UCSD-AML1 (cell line): ENCODE measurements at regions not wholly inside any gene's neighbourhood (a gene's known extent, or its start where the extent isn't known, plus 50 kb on each side); places are given as distances from the start of the nearest gene placed in this dataset.
A peak's percentile ranks its signal among the peaks of the same experiment; 100 is the strongest.

Experiments used
- DNase-seq: peaks from one replicate; lab custom pipeline; 2025; ENCODE audit not compliant: unreplicated experiment; lab: John Stamatoyannopoulos, UW

DNA sequence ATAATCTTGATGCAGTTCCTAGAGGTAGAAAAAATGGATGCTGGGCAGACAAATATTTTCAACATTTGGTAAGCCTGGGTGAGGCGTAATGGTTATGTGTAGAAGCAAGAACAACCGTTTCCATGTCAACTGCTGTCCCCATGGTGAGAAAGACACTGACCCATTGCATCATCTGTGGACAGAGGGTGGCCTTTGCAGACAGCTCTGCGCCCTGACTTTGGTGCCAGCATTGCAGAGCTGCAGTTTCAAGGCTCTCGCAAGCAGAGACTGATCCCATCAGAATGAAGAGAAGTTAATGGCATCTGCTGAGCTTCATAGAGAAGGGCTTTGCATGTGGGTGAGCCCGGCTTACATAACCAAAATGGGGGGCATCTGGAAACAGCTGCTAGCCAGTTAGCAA is 179.0 kb upstream of the ADRA1B start:
- no peak for DNase-seq

GRCh38 chr5:159741829-159742322 is 174.4 kb upstream of the ADRA1B start:
- DNase-seq = no peak

DNA sequence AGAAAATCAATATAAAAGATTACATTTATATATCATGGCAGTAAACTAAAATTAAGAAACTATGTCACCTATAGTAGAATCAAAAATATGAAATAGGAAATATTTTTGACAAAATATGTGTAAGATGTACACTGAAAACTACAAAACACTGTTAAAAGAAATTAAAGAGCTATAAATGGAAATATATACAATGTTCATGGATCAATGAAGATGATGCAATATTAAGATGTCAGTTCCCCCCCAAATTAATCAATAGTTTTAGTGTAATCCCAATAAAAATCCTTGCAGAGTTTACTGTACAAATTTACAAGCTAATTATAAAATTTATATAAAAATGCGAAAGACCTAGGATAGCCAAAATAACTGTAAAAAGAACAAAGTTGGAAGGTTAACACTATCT is 173.0 kb upstream of the ADRA1B start:
- DNase-seq = no peak

DNA sequence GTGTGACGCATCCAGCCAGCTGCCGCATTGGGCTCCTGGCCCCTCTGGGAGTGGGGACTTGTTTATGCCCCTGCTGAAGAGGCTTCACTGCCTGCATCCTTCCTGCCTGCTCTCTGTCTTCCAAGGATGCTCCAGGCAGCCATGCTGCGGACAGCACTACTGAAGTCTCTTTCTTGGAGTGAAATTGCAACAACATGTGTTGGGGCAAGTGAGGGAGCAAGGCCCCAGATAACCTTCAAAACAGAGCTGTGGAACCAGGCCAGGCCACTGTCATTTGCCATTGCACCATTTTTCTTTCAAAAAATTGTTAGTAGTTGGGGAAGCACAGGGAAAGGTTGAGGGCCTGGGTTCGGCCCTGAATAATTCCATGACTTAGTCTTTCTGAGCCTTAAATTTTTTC is 169.6 kb upstream of the ADRA1B start:
- DNase-seq = no peak

GRCh38 chr5:159749146-159749545 is 167.1 kb upstream of the ADRA1B start:
- DNase-seq = no peak

- DNase-seq = no peak
Measured at GRCh38 chr5:159750226-159750625, 166.1 kb upstream of the ADRA1B start.

- DNase-seq = no peak
Measured at GRCh38 chr5:159751459-159751858, 164.8 kb upstream of the ADRA1B start.

DNA sequence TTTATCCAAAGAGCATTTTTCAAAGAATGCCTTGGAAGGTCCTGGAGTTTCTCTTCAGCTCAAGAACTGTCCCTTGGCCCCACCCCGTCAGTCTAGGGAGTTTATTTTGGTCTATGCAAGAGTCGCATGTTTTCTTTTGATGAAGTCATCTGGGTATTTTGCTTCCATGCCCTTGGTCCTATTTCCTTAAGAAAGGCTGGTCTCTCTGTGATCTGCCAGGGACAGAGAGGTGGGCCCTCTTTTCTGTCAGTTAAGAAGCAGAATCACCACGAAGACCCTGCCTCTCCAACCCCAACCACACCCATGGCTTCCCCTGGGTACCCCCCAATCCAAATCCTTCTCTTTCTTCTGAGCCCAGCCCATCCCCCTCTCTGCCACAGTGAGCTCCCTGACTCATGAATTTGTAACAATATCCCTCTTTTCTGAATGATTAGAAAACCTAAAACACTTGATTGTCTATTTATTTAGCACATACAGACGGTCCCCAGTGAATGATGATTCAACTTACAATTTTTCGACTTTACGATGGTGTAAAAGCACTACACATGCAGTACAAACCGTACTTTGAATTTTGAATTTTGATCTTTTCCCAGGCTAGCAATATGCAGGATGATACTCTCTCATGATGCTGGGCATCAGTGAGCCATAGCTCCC is 163.5 kb upstream of the ADRA1B start:
- no peak for DNase-seq

DNA sequence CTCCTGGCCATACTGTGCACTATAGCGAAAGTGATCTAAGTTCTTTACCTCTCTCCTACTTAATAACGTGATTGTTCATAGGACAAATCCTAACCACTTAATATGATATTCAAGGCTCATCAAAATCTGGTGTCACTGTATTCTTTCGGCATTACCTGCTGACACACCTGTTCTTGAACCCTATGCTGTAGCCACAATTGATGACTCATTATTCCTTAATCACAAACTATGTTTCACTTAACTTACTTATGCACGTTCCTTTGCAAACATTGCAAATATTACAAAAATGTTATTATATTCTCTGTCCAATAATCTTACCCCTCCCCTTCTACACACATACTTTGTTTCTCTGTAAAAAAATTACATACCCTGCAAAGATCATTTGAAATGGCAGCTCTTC is 158.1 kb upstream of the ADRA1B start:
- no peak for DNase-seq

GRCh38 chr5:159759791-159760290 is 156.4 kb upstream of the ADRA1B start:
- DNase-seq = no peak

GRCh38 chr5:159762921-159763320 is 153.4 kb upstream of the ADRA1B start:
- no peak for DNase-seq

DNA sequence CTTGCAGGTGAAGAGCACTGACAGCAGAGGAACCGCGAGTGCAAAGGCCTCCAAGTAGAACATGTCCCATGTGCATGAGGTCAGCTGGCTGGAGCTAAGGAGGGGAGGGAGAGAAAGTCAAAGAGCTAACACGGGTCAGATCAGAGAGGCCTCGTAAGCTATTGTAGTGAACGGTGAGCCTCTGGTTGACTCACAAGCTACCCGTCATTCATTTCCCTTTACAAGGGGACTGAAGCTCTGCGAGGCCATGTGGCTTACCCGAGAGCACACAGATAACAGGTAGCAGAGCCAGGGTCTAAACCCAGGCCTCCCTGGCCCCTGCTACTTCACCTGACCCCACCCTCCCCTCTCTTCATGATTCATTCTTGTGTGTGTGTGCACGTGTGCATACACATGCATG is 152.7 kb upstream of the ADRA1B start:
- no peak for DNase-seq

GRCh38 chr5:159764283-159765134 is 151.8 kb upstream of the ADRA1B start:
- DNase-seq = peak; percentile 35

GRCh38 chr5:159765135-159765433 is 151.2 kb upstream of the ADRA1B start:
- no peak for DNase-seq

DNA sequence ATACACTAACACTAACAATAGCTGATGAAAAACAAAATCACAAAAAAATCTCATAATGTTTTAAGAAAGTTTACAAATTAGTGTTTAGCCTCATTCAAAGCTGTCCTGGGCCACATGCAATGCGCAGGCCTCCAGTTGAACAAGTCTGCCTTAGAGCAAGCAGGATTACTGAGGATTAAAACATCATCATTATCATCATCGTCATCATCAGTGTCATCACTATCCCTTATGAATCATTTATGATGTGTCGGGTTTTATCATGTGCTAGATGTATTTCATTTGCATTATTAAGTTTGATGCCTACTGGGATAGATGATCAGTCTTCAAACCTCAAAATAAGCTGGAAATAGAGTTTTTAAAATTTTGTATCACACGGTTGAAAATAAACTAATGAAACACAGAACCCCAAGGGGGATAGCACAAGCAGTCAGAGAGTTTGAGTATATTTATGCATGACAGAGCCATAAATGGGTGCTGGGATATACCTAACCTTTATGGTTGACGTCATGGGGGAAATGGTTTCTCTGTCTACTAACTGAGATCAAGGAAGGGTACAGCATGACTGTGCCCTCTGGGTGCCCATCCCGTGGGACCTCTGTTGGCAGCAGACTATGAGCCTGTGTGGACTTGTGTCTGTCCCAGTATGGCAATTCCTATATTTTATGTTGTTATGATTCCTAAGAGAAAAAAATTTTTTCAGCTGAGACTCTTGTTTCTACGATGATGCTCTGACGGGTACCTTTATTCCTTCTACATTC is 150.3 kb upstream of the ADRA1B start:
- no peak for DNase-seq

DNA sequence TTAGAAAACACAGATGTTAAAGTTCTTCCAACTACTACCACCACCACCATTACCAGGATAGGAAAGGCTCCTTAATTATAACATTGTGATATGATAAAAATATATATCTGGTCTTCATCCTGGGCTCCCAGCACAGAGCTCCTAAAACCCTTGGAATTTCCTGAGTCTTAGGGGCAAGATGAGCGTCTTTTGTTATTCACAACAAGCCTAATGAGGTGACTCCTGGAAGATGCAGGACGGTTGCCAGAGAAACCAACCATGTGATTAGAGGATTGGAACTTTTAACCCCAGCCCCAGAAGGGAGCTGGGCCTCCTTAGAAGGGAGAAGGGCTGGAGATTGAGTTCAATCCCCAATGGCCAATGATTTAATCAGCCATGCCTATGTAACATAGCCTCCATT is 148.0 kb upstream of the ADRA1B start:
- no peak for DNase-seq

DNA sequence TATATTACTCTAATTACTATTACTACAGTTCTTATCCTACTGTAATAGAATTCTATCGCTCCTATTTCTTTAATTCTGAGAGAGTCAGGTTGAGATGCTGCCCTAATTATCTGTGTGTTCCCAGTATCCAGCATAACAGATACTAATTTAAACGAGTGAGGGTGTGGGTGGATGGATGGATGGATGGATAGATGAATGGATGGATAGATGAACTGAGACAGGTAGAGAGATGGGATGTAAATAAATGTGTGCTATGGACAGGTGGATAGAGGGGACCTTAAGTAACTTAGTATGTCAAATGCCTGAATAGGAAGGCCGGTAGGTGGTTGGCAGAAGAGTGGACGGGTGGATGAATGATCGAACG is 143.6 kb upstream of the ADRA1B start:
- DNase-seq = no peak

GRCh38 chr5:159773062-159773924 is 143.0 kb upstream of the ADRA1B start:
- DNase-seq = peak; percentile 68

DNA sequence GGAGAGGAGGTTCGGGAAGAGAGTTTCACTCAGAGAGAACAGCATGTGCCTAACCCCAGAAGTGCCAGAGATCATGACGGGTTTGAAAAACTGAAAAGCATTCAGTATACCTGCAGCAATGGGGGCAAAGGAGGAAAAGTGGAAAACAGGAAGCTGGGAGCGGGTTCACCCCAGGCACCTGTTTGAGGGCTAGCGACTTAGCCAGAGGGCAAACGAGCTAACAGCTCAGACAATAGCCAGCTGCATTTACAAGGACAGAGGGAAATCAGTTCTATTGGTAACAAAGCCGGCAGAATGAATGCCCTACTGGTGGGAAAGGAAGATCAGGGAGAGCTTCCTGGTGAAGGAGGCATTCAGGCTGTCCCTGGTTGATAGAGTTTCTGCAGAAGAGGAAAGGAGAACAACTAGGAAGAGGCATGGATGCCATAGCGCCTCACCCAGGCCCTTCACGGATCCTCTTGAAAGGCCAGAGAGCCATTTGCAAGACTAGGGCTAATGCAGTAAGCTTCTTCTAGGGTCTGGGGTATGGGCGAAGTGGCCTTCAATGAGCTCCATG is 141.7 kb upstream of the ADRA1B start:
- DNase-seq = no peak

DNA sequence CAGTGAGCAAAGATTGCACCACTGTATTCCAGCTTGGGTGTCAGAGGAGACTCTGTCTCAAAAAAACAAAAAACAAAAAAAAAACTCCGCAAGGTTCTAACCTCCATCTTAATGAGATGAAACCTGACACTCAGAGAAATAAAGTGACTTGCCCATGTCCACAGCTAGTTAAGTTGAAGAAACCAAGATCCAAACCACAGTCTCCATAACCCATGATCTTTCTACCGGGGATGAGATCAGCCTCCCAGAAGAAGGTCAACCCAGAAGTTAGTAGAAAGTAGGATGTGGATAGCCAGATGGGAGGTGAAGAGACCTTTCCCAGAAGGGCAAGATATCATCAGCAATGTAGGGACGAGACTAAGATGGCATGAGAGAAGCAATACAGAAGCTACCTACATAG is 140.4 kb upstream of the ADRA1B start:
- no peak for DNase-seq
